GM12874 (cell line): ENCODE measurements at regions not wholly inside any gene's neighbourhood (a gene's known extent, or its start where the extent isn't known, plus 50 kb on each side); places are given as distances from the start of the nearest gene placed in this dataset.

Experiments used
- CTCF ChIP-seq: IDR thresholded peaks from 2 replicates; pipeline ENCODE4 v1.5.1; 2011; ENCODE audit warnings: low read depth, mild to moderate bottlenecking, control low read depth, low read length, moderate library complexity; ENCODE audit not compliant: insufficient read depth

GRCh38 chr10:131770946-131771633 is 129.7 kb upstream of the PPP2R2D start:
- TF ChIP-seq CTCF, result no peak

- no peak for TF ChIP-seq CTCF
Observed at GRCh38 chr10:131771634-131772358, 129.0 kb upstream of the PPP2R2D start.

- no peak for TF ChIP-seq CTCF
Observed at GRCh38 chr10:131772441-131772840, 128.4 kb upstream of the PPP2R2D start.

- TF ChIP-seq CTCF, result no peak
Observed at GRCh38 chr10:131773370-131774343, 127.2 kb upstream of the PPP2R2D start.

GRCh38 chr10:131774681-131775085 is 126.1 kb upstream of the PPP2R2D start:
- TF ChIP-seq CTCF, result no peak

- TF ChIP-seq CTCF, result no peak
Observed at GRCh38 chr10:131775433-131775832, 125.4 kb upstream of the PPP2R2D start.

GRCh38 chr10:131775833-131776232 is 125.0 kb upstream of the PPP2R2D start:
- no peak for TF ChIP-seq CTCF
